Neutrophil (primary cell): ENCODE measurements at regions not wholly inside any gene's neighbourhood (a gene's known extent, or its start where the extent isn't known, plus 50 kb on each side); places are given as distances from the start of the nearest gene placed in this dataset.

Experiments
- H3K27ac ChIP-seq: fragments of 200-600 bp; sonication (generic); 2 replicates; pipeline ENCODE4 v1.5.1; 2016; ENCODE audit warnings: mild to moderate bottlenecking, moderate library complexity
- H3K27me3 ChIP-seq: fragments of 200-600 bp; sonication (generic); 2 replicates; pipeline ENCODE4 v1.6.0; 2016; ENCODE audit warnings: mild to moderate bottlenecking
- H3K36me3 ChIP-seq: fragments of 200-600 bp; sonication (generic); 2 replicates; pipeline ENCODE4 v1.5.1; 2017
- H3K4me1 ChIP-seq, 2 experiments: fragments of 200-600 bp in 1 of 2; sonication (generic) in 1 of 2; 1 replicate in 1 of 2; 2 replicates in 1 of 2; pipeline versions ENCODE4 v1.5.1 to v1.6.1; 2013 to 2016; ENCODE audit warnings: low read depth in 1 of 2, low read length in 1 of 2, mild to moderate bottlenecking in 1 of 2, moderate library complexity in 1 of 2; ENCODE audit not compliant: control insufficient read depth in 1 of 2, insufficient read depth in 1 of 2
- H3K4me3 ChIP-seq, 2 experiments: fragments of 200-600 bp in 1 of 2; sonication (generic) in 1 of 2; 1 replicate in 1 of 2; 2 replicates in 1 of 2; pipeline ENCODE4 v1.5.1; 2013 to 2016; ENCODE audit warnings: low read depth in 1 of 2, low read length in 1 of 2, mild to moderate bottlenecking in 1 of 2, moderate library complexity in 1 of 2
- H3K9me3 ChIP-seq: fragments of 200-600 bp; sonication (generic); 2 replicates; pipeline ENCODE4 v1.5.1; 2016
- TF ChIP-seq, protein P1 (sequence below): fragments of 200-600 bp; sonication (generic); IDR thresholded peaks from 2 replicates; pipeline ENCODE4 v1.5.1; 2016; ENCODE audit warnings: antibody characterized with exemption

DNA sequence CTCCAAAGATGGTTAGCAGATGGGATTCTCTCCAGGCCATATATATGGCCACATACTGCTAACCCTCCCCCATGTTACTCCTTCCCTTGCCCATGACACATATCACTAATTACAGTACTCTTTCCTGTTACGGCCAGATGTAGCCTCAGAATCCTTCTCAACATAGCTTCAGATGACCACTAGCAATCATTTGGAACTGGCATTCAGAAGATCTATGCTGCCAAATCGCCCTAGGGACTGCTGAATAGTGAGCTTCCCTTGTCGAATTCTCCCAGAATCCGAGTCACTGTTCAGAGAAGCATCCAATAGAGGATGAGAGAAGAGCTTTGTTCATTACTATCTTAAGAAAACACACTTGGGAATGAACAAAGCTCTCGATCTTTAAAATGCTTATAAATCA is 121.2 kb upstream of the TANK start:
- H3K9me3 ChIP-seq, result no peaks in the 10 kb centered on the region
- TF ChIP-seq, protein P1, sequence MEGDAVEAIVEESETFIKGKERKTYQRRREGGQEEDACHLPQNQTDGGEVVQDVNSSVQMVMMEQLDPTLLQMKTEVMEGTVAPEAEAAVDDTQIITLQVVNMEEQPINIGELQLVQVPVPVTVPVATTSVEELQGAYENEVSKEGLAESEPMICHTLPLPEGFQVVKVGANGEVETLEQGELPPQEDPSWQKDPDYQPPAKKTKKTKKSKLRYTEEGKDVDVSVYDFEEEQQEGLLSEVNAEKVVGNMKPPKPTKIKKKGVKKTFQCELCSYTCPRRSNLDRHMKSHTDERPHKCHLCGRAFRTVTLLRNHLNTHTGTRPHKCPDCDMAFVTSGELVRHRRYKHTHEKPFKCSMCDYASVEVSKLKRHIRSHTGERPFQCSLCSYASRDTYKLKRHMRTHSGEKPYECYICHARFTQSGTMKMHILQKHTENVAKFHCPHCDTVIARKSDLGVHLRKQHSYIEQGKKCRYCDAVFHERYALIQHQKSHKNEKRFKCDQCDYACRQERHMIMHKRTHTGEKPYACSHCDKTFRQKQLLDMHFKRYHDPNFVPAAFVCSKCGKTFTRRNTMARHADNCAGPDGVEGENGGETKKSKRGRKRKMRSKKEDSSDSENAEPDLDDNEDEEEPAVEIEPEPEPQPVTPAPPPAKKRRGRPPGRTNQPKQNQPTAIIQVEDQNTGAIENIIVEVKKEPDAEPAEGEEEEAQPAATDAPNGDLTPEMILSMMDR, result no peak
- no peaks in the 10 kb centered on the region for H3K4me1 ChIP-seq
- no peak overlapping the region for H3K27ac ChIP-seq
- H3K36me3 ChIP-seq, result no peaks in the 10 kb centered on the region
- no peak overlapping the region for H3K4me3 ChIP-seq
- H3K27me3 ChIP-seq, result no peaks in the 10 kb centered on the region

DNA sequence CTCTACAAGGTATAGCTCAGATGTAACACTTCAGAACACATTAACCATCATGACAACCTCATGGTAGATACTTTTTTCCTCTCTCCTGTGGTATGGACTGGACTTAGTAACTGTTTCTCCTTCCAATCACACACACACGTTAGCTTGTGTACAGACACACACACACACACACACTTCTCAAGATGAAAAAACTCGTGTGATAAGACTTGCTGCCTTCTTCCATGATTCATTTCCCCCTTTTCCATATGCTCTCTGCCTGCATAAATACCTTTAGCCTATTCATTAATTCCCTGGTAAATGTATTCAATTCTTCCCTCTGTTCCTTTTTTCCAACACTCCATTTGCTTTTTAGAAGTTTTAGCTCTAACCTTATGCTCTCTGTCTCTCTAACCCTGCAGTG is 118.9 kb upstream of the TANK start:
- Histone ChIP-seq H3K9me3 (no peaks in the 10 kb centered on the region), H3K4me3 (no peak overlapping the region), H3K4me1 (no peaks in the 10 kb centered on the region), H3K27ac (no peak overlapping the region), H3K36me3 (no peaks in the 10 kb centered on the region), H3K27me3 (peaks cover 16% of the 10 kb centered on the region)
- TF ChIP-seq, protein P1, result no peak

DNA sequence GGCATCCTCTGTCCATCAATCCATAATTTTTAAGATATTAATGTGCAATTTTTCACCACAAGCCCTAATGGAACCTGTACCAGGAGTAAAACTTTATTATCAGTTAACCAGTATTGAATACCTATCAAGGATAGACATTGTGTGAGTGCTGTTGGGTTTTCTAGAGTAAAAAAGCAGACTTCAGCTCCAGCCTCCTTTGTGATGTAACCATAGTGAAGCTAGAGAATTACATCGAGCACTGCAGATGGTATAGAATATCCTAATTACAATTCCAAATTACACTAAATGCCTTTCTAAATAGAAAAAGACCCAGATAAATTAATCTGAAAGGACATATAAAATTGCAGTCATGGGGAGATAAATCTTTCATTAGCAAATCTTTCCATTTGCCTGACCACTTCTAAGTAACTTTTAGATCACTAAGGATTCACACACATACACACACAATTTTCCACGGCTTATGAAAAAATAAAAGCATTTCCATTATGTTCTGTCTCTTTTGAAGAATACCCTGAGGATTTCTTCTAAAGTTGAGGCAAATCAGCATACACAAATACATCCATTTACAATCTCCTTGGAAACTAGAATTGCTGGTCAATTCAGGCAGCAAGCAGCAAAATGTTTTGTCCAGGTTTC is 117.1 kb upstream of the TANK start:
- no peaks in the 10 kb centered on the region for H3K36me3 ChIP-seq
- no peak overlapping the region for H3K4me3 ChIP-seq
- TF ChIP-seq, protein P1, result no peak
- H3K27me3 ChIP-seq, result peaks cover 16% of the 10 kb centered on the region
- no peaks in the 10 kb centered on the region for H3K4me1 ChIP-seq
- H3K9me3 ChIP-seq, result no peaks in the 10 kb centered on the region
- H3K27ac ChIP-seq, result no peak overlapping the region

DNA sequence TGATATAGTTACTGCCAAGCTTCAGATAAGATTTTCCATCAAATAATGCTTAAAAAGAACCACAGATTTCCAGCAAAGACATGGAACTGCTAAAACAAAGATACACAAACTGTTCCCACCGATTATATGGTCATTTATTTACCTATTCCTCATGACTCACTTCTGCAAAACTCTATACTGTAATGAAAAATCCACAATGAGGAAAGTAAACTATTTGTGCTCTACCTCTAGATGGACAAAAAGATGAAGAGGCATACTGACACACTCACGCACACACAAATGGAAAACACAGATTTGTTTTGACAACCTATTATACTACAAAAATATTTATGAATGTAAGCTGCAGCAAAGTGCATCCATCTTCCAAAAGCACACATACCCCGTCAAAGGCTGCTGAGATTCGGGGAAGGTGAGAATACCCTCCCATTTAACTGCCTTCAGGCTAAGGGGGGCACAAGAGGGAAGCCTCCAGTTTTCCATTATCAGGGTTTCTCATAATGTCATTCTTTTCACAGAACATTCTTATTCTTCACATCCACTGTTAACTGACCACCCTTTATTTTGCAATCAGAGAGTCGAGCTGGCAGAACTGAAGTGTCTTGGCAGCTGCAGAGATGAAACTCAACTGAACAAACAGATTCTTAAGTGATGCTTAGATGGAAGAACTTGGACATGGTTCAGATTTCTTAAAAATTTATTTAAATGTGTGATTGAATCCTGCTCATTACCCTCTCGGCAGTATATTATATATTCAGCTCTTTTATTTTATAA is 115.9 kb upstream of the TANK start:
- Histone ChIP-seq H3K36me3 (no peaks in the 10 kb centered on the region), H3K27me3 (peaks cover 16% of the 10 kb centered on the region), H3K4me3 (no peak overlapping the region), H3K27ac (no peak overlapping the region), H3K4me1 (no peaks in the 10 kb centered on the region), H3K9me3 (no peaks in the 10 kb centered on the region)
- TF ChIP-seq, protein P1, result no peak

DNA sequence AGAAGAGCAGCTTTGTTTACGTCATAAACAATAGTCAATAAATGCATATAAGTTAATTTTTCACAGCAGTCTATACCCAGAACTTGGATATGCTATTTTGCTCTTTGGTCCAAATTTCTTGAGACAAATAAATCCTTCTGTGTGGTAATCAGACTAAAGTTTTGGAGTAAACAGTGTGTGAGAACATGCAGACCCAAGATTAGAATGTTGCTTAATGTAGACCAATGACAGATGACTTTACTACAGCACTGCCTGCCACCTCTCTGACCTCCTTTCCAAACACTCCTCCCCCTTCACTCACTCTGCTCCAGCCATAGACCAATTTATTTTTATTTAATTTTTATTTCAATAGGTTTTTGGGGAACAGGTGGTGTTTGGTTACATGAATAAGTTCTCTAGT is 115.3 kb upstream of the TANK start:
- Histone ChIP-seq H3K27me3 (peaks cover 16% of the 10 kb centered on the region), H3K9me3 (no peaks in the 10 kb centered on the region), H3K4me1 (no peaks in the 10 kb centered on the region), H3K27ac (no peak overlapping the region), H3K4me3 (no peak overlapping the region), H3K36me3 (no peaks in the 10 kb centered on the region)
- TF ChIP-seq, protein P1, result no peak
